GM19395 (cell line): ENCODE measurements at regions not wholly inside any gene's neighbourhood (a gene's known extent, or its start where the extent isn't known, plus 50 kb on each side); places are given as distances from the start of the nearest gene placed in this dataset.

Experiments used
- ATAC-seq: cut with Tn5 transposase; IDR thresholded peaks from one replicate; pipeline ENCODE4 v1.9.1; 2021; ENCODE audit warnings: mild to moderate bottlenecking, moderate library complexity; ENCODE audit not compliant: unreplicated experiment

- ATAC-seq = no peak
Measured at GRCh38 chrX:42097486-42097885, 174.1 kb upstream of the CASK start.

GRCh38 chrX:42096265-42096920 lies 173.0 kb upstream of the CASK start:
- no peak for ATAC-seq

GRCh38 chrX:42094218-42094617 lies 170.9 kb upstream of the CASK start:
- ATAC-seq = no peak

- ATAC-seq = no peak
Measured at GRCh38 chrX:42093756-42094155, 170.4 kb upstream of the CASK start.

GRCh38 chrX:42090395-42090794 lies 167.0 kb upstream of the CASK start:
- no peak for ATAC-seq

GRCh38 chrX:42089031-42089430 lies 165.7 kb upstream of the CASK start:
- no peak for ATAC-seq

- no peak for ATAC-seq
Measured at GRCh38 chrX:42087960-42088359, 164.6 kb upstream of the CASK start.

- no peak for ATAC-seq
Measured at GRCh38 chrX:42085836-42086235, 162.5 kb upstream of the CASK start.

GRCh38 chrX:42079968-42080367 lies 156.6 kb upstream of the CASK start:
- no peak for ATAC-seq

- no peak for ATAC-seq
Measured at GRCh38 chrX:42077675-42078074, 154.3 kb upstream of the CASK start.

- no peak for ATAC-seq
Measured at GRCh38 chrX:42075032-42075431, 151.7 kb upstream of the CASK start.

GRCh38 chrX:42073448-42073847 lies 150.1 kb upstream of the CASK start:
- ATAC-seq = no peak

GRCh38 chrX:42070866-42071265 lies 147.5 kb upstream of the CASK start:
- no peak for ATAC-seq

- ATAC-seq = no peak
Measured at GRCh38 chrX:42054256-42054655, 130.9 kb upstream of the CASK start.

- ATAC-seq = no peak
Measured at GRCh38 chrX:42050345-42050744, 127.0 kb upstream of the CASK start.

- no peak for ATAC-seq
Measured at GRCh38 chrX:42047886-42048285, 124.5 kb upstream of the CASK start.

GRCh38 chrX:42028109-42028508 lies 104.8 kb upstream of the CASK start:
- no peak for ATAC-seq

- ATAC-seq = no peak
Measured at GRCh38 chrX:42027367-42028000, 104.1 kb upstream of the CASK start.

- no peak for ATAC-seq
Measured at GRCh38 chrX:42025861-42026260, 102.5 kb upstream of the CASK start.

GRCh38 chrX:42023122-42023521 lies 99.8 kb upstream of the CASK start:
- no peak for ATAC-seq

GRCh38 chrX:42022158-42022557 lies 98.8 kb upstream of the CASK start:
- no peak for ATAC-seq

- ATAC-seq = no peak
Measured at GRCh38 chrX:42021058-42021457, 97.7 kb upstream of the CASK start.

GRCh38 chrX:42020225-42020624 lies 96.9 kb upstream of the CASK start:
- no peak for ATAC-seq
